Gastrocnemius medialis (tissue), 4 donors: ENCODE measurements at regions not wholly inside any gene's neighbourhood (a gene's known extent, or its start where the extent isn't known, plus 50 kb on each side); places are given as distances from the start of the nearest gene placed in this dataset.

Experiments
- CTCF ChIP-seq, 5 experiments: fragments of 450-650 bp in 3 of 5; fragments of 200-600 bp in 2 of 5; sonication (generic) in 2 of 5; IDR thresholded peaks in 4 of 5; conservative IDR thresholded peaks in 1 of 5; 1 replicate in 4 of 5; 2 replicates in 1 of 5; pipeline ENCODE4 v1.5.1; 2016 to 2019; ENCODE audit warnings: antibody characterized with exemption in 5 of 5, mild to moderate bottlenecking in 3 of 5, moderate library complexity in 3 of 5
- POLR2A ChIP-seq, 2 donors: fragments of 450-650 bp; IDR thresholded peaks; one replicate each; pipeline ENCODE4 v1.6.1; 2017; ENCODE audit warnings: antibody characterized with exemption in 2 of 2, mild to moderate bottlenecking in 2 of 2, moderate library complexity in 2 of 2

- TF ChIP-seq POLR2A (IDR thresholded peaks at IDR 0.05) (no peak), CTCF (IDR thresholded peaks at IDR 0.05 in 4 of 5, conservative IDR thresholded peaks at IDR 0.05 in 1 of 5) (no peak)
These were observed 452.5 kb upstream of the SMIM31 start for GRCh38 chr4:164301430-164301829.
